GF-D8 (cell line): ENCODE measurements at regions not wholly inside any gene's neighbourhood (a gene's known extent, or its start where the extent isn't known, plus 50 kb on each side); places are given as distances from the start of the nearest gene placed in this dataset.

Experiments
- DNase-seq: peaks from one replicate; lab custom pipeline; 2025; lab: John Stamatoyannopoulos, UW

DNA sequence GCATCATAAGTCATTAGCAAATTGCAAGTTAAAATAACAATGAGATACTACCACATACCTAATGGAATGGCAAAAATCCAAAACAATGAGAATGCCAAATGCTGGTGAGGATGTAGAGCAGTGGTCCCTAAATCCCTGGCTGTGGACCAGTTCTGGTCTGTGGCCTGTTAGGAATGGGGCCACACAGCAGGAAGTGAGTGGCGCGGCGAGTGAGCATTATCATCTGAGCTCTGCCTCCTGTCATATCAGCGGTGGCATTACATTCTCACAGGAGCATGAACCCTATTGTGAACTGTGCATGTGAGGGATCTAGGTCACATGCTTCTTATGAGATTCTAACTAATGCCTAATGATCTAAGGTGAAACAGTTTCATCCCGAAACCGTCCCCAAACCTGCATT, 1694.4 kb downstream of the EFNB2 start:
- no peak for DNase-seq

DNA sequence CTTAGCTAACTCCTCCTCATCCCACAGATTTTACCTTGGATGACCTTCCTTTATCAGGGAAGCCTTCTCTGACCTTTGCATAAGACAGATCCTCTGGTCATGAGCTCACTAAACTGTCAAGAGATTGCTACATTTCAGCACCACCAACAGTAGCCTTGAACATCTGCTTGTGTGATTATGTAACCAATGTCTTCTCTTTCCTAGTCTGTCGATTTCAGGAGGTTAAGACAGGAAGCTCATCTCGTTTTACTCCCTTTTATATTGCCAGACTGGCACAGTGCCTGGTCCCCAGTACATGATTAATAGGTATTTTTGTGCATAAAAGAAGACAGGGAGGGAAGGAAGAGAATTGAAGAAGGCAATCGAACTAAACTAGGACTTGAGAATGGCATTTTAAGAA, 1697.7 kb downstream of the EFNB2 start:
- peak; percentile 98 for DNase-seq

DNA sequence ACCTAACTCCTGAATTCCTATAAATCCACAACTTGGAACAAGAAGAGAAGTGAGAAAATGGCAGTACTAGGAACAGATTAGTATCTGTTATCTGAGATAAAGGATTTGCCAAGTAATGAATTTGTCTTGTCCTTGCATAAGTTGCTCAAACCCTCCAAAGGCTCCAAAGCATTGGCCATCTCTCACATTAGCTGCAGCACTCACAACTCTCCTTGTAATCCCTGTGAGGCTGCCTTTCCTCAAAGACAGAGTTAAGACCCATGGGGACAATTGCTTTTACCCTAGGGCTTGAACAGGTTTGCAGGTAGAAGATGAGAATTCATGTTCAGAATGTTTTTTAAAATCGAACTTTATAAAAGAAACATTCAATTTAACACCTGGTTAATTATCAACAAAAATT, 1702.2 kb downstream of the EFNB2 start:
- no peak for DNase-seq

DNA sequence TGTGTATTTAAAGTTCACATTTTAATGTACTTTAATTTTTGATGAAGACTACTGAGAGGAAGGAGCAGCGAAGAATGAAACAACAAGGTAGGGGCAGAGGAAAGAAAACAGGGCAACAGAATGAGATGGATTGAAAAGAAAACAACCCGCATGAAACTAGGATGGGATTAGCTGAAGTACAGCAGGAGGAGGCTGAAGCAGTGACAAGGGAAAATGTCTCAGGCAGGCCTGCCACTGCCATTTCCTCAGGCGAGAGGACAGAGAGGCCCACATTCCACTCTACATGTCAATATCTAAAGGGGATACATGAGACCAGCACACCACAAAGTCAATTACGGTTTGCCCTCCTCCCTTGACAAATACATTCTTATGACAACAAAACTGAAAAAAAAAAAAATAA, 1703.2 kb downstream of the EFNB2 start:
- DNase-seq, result no peak

DNA sequence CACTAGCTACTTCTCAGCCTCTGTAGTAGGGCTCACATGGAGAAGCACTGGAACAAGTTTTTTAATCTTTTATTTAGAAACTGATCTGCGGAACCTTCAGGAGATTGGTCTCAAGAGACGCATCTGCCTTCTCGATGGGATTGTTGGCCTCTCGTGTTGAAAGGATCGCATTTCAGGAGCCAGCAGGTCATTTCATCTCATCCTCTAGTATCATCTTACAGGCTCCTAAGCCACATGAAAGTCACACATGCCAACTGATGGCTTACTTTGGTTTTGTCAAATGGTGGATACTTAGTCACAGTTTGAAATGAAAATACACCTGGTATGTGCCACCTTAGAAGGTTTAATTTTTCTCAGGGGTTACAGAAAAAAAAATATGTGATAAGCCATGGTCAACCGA, 1703.6 kb downstream of the EFNB2 start:
- no peak for DNase-seq

DNA sequence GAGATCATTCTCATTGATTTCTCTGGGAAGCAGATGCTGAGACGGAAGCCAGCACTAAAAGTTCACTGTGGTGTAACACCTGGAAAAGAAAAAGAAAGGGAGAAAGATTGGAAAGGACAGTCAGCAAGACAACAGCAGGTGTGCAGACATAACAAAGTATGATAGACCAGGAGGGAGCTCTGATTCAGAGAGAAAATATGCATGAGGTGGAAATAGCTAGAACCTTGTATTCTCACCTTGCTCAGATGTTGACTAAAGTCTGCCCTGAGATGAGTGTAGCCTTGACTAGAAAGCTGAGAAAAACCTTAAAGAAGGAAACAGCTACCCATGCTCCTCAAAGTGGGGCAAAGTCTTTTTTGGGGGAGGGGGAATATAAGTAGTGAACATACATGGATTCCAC, 1711.8 kb downstream of the EFNB2 start:
- no peak for DNase-seq

DNA sequence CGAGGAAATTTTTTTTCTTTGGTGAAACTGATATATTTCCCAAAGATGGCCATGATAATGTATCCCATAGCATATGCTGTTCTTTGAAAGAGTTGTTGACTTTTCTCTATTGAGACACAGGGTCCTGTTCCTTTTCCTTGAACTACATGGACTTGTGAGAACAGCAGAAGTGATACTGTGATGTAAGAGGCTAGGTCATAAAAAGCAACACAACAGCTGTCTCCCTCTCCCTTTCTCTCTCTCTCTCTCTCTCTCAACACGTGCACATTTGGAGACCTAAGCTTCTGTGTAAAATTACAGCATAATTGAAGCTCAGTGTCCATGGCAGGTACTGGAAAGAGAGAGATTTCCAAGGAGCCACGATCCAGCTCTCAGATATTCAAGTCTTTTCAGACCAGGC, 1712.4 kb downstream of the EFNB2 start:
- peak; percentile 77 for DNase-seq

DNA sequence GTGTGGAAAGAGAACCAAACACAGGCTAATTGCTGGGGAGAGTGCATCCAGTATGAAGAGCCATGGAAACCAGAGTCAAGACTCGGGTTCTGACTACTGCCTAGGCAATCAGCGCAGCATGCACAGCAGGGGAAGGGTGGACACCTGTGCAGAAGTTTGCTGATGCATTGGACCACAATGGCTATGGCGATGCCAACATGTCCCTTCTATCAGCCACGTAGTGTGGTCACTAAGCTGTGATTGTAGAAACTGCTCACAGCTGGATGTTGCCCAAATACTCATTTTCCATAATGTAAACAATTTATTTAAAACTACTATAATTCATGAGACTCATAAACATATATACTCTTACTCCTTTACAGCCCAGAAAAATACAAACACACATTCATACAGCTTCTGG, 1718.2 kb downstream of the EFNB2 start:
- no peak for DNase-seq

DNA sequence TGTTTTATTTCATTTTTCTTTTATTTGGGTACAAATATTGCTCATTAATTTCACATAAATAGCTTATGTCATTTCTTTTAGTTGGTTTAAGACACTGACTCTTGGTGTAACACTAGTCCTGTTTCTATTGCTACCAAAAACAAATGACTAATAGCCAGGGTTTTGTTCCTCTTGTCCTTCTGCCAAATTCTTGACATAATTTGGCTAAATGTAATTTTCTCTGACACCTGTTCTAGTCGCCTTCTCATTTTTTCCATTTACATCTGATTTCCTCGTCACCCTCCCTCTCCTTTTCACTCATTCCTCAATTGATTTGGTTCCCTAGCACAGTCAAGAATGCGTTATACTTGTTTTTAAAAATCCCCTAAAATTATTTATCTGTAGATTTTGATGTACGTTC, 1718.7 kb downstream of the EFNB2 start:
- no peak for DNase-seq

DNA sequence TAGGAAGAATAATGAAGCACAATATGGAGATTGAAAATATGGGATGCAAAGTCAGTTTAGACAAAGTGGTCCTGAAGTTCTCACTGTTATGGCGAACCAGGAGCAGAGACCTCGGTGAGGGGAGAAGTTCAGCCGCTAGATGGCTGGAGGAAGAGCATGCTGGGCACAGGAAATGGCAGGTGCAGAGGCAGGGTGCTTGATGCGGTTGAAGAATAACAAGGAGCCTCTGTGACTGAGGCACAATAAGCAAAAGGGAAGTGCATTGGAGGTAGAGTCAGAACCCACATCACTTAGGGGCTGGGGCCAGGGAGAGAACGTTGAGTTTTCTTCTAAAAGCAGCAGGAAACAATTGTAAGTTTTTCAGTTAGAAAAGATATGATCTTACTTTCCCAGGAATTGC, 1725.2 kb downstream of the EFNB2 start:
- DNase-seq, result peak; percentile 72

DNA sequence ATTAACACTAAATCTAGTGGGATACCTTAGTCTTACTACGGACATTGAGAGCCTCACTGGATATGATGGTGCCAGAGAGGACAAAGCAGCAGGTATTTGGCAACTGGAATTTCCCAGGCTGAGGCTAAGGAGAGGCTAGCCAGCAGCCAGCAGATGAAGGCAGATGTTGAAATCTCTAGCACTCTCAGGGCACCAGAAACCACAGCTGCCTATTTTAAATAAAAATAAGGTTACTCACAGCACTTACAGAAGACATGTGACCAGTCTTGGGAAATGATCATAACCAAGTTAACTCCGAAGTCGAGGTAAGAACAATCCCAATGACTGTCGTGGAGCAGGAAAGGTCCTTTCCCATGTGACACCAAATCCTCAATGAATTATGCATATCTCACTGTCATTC, 1726.0 kb downstream of the EFNB2 start:
- DNase-seq, result peak; percentile 88

DNA sequence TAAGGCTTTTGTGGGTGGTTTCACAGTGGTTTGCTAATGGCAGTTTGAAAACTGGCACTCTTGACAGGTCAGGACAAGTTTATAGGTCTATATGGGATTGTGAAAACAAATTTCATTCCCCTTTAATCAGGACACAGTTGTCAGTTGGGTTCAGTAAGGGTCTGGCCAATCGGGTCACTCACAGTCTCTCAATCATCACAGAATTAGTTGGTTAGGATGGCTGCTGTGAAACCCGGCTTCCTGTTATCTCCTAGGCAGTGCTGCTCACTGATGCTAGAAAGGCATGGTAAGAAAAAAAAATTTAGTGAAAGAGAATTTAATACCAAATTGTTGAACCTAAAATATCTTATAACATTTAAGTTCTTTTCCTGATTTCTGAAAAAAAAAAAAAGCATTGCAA, 1730.1 kb downstream of the EFNB2 start:
- DNase-seq, result no peak

DNA sequence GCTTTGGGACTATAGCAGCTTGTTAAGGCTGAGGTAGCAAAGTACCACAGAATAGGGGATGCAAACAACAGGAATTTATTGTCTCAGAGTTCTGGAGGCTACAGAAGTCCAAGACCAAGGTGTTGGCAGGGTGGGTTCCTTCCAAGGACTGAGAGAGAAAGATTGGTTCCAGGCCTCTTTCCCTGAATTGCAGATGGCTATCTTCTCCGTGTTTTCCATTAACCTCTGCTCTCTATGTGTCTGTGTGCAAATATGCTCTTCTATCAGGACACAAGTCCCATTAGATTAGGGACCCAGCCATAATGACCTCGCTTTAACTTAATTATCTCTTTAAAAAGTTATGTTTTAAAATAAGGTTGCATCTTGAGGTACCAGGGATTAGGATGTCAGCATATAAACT, 1732.9 kb upstream of the SLC10A2 start:
- no peak for DNase-seq

DNA sequence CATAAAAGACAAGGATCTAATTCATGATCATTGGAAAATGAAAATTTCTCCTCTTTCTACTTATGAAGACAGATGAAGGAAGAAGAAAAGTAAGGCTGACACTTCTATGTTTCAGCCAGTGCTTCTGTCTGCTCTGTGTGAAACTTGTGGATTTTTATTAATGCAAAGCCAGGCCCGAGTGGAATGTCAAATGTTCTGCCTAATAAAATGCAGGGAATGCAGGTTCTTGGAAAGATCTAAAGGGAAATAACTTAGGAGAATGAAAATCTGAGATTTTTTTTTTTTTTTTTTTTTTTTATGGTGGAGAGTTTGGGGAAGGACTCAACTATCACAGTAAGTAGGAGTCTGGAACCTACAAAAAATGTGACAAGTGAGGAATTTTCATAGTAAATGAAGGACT, 1732.3 kb upstream of the SLC10A2 start:
- DNase-seq, result no peak

DNA sequence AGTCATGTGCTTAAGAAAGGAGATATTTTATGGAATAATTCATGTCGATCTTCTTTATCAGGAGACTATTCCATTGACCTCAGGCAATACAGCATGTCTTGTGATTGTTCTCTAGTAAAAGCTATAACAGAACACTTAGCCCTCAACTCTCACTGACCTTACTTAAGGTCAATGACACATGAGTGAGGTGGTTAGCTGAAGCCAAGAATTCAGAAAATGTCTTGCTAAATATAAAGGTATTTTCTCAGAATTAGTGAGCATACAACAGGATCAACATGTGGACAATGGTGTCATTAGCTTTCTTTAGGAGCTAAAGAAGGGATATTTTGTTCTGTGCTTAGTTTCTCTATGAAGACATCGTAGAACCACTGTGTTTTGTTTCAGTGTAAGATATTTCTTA, 1730.4 kb upstream of the SLC10A2 start:
- no peak for DNase-seq

DNA sequence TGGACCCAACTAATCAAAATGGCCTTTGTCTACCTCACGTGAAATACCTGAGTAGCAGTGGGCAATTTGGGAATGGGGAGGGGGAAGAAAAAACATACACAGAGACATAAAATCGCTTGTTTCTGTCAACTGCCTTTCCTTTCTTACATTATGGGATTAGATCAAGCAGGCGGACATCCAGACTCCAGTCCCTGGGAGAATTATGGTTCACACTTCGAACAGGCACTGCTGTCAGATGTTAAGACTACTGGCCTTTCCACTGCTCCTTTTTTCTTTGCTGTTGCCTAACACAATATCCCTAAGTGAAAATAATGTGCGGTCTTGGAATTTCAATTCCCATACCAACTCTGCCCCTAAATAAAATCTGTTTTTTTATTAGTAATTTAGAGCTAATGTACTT, 1719.7 kb upstream of the SLC10A2 start:
- DNase-seq, result no peak

DNA sequence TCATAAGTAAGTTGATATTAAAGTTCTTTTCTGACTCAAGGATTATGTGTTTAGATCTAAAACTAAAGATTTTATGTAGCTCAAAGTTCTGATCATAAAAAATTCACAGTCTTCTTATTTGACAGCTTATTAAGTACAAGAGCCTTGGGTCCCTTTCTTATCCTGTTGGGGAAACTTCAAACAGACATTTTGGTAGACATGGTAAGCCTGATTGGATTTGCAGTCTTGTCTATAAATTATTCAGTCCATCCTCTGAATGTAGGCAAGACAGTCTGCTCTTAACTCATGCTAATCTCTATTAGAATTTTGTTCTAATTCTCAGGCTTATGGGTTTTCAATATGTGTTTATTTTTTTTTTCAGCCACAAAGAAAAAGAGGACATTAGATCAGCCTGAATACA, 1718.7 kb upstream of the SLC10A2 start:
- DNase-seq, result no peak

DNA sequence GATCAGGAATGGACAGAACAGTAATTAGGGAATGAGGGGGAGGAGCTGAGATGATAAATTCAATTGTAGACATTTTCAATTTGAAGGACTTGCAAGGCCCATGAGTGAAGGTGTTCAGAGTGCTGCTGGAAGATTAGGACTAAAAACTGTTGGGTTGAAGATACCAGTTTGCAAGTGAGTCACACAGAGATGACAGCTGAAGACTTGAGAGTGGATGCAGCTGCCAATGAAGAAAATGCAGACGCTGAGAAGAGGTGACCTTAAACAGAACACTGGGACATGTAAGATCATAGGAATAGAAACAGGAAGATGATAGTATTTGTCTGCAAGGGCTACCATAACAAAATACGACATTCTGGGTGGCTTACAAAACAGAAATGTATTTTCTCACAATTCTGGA, 1716.5 kb upstream of the SLC10A2 start:
- no peak for DNase-seq

DNA sequence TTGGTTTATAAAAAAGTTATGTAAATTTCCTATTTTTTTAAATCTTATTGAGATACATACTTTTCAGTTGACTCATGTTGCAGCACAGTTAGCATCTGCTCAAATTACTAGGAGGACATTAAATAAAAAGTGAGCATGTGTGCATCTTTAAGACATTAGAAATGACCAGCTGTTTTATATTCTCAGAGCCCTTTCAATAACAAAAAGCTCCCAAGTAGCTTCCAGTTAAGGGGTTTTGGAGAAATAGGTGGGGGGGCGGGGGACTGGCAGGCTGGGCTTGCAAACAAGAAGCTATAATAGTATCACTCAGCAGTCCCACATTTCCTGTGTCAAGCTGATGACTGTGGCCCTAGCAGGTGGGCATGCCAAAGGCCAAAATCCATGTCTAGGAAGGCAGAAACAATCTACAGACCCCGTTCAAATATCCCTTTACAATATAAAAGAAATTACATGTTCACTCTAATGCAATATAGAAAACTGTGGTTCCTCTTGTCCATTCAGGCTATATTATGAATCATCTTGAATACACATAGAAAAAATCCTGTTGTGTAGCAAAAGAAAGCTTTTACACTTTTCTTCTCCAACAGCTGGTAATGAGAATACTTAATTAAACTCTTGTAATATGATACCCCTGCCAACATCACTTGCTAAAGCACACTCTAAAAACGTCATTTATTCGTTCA, 1713.2 kb upstream of the SLC10A2 start:
- DNase-seq, result no peak

DNA sequence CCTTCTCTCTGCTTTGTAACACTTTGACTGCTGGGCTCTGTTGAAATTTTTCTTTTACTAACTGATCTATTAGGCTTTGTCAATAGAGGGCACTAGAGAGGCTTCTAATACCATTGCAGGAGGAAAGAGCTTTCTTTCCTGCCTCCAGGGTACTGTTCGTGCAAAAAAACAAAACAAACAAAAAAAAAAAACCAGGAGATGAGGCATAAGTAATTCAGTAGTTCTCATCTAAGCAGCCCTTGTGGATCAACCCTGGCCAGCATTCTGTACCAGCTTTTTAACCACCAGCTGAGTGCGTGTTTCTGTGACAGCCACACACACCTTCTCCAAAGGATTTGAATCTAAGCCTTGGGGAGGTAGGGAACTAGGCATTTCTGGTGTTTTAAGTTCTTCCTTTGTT, 1707.6 kb upstream of the SLC10A2 start:
- DNase-seq, result peak; percentile 37

DNA sequence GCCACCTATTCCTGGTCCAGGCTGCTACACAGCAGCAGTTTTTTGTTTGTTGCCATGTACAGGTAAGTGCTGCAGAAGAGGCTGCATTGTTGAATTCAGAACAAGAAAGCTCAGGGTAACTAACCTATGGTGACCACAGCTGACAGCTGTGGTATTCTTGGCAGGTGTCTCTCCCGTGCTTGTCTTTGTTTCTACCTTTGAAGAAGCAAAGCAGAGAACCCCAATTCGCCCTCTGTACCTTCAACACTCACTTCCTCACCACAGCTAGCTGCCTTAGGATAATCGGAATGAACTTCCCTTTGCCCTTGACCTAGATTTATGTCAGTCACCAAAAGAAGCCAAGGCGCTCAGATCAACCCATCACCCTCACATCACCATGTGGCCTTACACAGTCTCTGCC, 1703.3 kb upstream of the SLC10A2 start:
- no peak for DNase-seq

DNA sequence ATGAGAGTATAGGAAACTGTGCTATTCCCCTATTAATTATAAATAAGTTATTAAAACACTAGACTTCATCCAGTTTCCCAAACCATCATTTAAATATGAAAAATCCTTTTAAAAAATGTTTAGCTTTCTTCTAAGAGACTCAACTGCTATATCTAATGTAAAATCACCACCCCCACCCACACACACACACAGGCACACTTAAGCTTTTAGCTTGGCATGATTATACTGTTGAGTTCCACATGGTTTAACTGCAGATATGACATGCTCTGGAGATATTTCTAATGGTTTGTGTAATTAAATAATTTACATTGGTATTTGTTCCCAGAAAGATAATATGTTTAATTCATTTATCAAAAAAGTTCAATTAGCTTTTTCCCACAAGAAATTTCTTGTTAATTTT, 1700.1 kb upstream of the SLC10A2 start:
- no peak for DNase-seq

DNA sequence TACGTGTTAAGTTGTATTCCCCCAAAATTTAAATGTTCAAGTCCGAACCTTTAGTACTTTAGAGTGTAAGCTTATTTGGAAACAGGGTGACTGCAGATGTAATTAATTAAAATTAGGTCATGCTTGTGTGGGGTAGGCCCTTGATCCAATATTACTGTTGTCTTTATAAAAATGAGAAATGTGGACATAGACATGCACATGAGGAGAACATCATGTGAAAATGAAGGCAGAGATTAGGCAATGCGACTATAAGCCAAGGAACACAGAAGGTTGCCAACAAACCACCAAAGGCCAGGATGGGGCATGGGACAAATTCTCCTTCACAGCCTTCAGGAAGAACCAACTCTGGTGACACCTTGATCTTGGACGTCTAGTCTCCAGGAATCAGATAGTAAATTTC, 1698.4 kb upstream of the SLC10A2 start:
- DNase-seq, result no peak

DNA sequence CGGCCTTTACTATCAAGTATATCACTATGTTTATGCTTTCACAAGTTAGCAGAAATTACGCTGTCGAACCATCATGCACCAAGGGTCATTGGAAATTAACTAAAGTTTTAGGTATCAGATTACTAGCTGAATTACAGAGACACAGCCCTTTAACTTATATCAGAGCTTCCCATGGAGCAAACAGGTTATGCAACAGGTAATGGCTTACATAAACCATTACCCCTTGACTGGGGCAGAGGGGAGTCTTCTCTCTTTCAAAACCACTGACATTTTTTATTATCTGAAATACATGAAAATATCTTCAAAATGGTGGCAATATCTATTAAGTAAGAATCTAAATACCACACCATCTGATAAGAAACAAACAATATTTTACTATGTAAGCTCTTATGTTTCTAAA, 1692.9 kb upstream of the SLC10A2 start:
- DNase-seq, result no peak

DNA sequence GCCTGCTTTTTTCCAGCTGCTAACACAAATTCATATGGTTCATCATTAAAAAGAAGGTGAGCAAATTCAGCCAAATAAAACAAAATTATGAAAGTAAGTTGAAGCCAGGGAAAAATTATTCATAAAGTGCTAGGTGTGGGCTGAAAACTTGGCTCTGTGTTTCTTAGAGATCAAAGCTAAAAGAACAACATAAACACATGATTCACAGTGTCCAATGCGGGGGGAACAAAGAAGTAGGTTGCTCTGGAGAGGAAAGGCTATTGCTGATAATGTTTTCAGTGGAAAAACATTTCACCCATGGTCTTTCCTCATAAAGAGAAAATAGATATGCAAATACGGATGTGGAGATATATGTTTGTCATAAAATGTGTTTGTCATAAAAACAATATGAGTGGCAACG, 1691.5 kb upstream of the SLC10A2 start:
- DNase-seq, result no peak
